GM23248 (cell line): ENCODE measurements at regions not wholly inside any gene's neighbourhood (a gene's known extent, or its start where the extent isn't known, plus 50 kb on each side); places are given as distances from the start of the nearest gene placed in this dataset.
"Not testable (repeated sequence)": the region's sequence is repeated elsewhere in the genome, so short reads cannot be mapped to it uniquely, and the experiment has no call there.

ENCODE experiments used
- EZH2 ChIP-seq: fragments of 200-600 bp; sonication (generic); IDR thresholded peaks from 2 replicates; pipeline ENCODE4 v1.6.1; 2018; ENCODE audit warnings: antibody characterized with exemption, mild to moderate bottlenecking; ENCODE audit not compliant: insufficient read depth, poor library complexity, severe bottlenecking
- EZH2phosphoT487 ChIP-seq: fragments of 200-600 bp; sonication (generic); IDR thresholded peaks from 2 replicates; pipeline ENCODE4 v1.6.1; 2018; ENCODE audit warnings: antibody characterized with exemption, moderate library complexity, mild to moderate bottlenecking, low read depth; ENCODE audit not compliant: insufficient read depth

DNA sequence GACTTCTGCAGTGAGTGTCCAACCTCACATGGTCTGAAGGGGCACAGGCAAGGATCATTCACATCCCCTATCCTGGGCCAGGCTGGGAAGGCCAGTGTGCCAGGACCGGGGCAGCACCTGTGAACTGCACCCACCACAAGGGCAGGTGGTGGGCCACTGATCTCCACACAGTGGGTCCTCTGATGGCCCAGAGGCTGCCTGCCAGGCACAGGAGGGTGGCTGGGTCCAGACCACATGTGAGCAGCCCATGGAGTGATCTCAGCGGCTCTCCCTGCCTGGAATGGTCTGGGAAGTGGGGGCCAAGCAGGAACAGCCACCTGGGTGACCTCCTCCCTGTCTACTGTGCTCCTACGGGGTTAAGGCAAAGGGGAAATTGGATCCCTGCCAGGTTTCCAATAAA is 508.5 kb downstream of the FOXD4L4 start:
- not testable (repeated sequence) for TF ChIP-seq EZH2, EZH2phosphoT487
